Esophagus squamous epithelium (tissue), 5 donors: ENCODE measurements at regions not wholly inside any gene's neighbourhood (a gene's known extent, or its start where the extent isn't known, plus 50 kb on each side); places are given as distances from the start of the nearest gene placed in this dataset.

Experiments
- DNase-seq: peaks from one replicate; lab custom pipeline; 2025; lab: John Stamatoyannopoulos, UW
- H3K27ac ChIP-seq, 4 donors: fragments of 200-600 bp; sonication (generic); one replicate each; pipeline ENCODE4 v1.5.1; 2016 to 2019; ENCODE audit warnings: mild to moderate bottlenecking in 1 of 4
- H3K27me3 ChIP-seq, 4 donors: fragments of 200-600 bp; sonication (generic); 1 replicate in 3 of 4; 2 replicates in 1 of 4; pipeline versions ENCODE4 v1.5.1 to v1.6.0; 2017 to 2021; ENCODE audit warnings: antibody characterized with exemption in 1 of 4
- H3K36me3 ChIP-seq, 3 donors: fragments of 200-600 bp; sonication (generic); one replicate each; pipeline ENCODE4 v1.5.1; 2016 to 2019
- H3K4me1 ChIP-seq, 3 donors: fragments of 200-600 bp; sonication (generic); one replicate each; pipeline ENCODE4 v1.5.1; 2017 to 2019
- H3K4me3 ChIP-seq, 4 donors: fragments of 200-600 bp; sonication (generic); 1 replicate in 3 of 4; 2 replicates in 1 of 4; pipeline ENCODE4 v1.5.1; 2016 to 2019; ENCODE audit warnings: mild to moderate bottlenecking in 2 of 4, moderate library complexity in 1 of 4
- H3K9me3 ChIP-seq, 3 donors: fragments of 200-600 bp; sonication (generic); one replicate each; pipeline ENCODE4 v1.5.1; 2016 to 2019
- CTCF ChIP-seq, 6 experiments: fragments of 450-650 bp in 4 of 6; fragments of 200-600 bp in 2 of 6; sonication (generic) in 2 of 6; IDR thresholded peaks; one replicate each; pipeline ENCODE4 v1.5.1; 2016 to 2019; ENCODE audit warnings: antibody characterized with exemption in 6 of 6, mild to moderate bottlenecking in 4 of 6, moderate library complexity in 4 of 6
- POLR2A ChIP-seq, 4 donors: fragments of 450-650 bp; IDR thresholded peaks; one replicate each; pipeline ENCODE4 v1.6.1; 2017; ENCODE audit warnings: antibody characterized with exemption in 4 of 4, mild to moderate bottlenecking in 4 of 4, moderate library complexity in 3 of 4
- WGBS, 2 donors: methylation state at CpG; one replicate each; pipeline ENCODE4 v1.1.5; 2018; 5-methylcytosine and 5-hydroxymethylcytosine counted together
- intact Hi-C: fragments of 100-400 bp; cut with DNase I; formaldehyde crosslinking; loops from one replicate; pipeline ENCODE4 v1.15.0; 2022
- donor health status: DM: yes; HTN: yes; CAD: no.

GRCh38 chr2:226680719-226681118, 118.9 kb downstream of the IRS1 start:
- TF ChIP-seq CTCF (IDR thresholded peaks at IDR 0.05) (no peak), POLR2A (IDR thresholded peaks at IDR 0.05) (no peak)
- no peaks in the 10 kb centered on the region for H3K9me3 ChIP-seq
- peaks cover 0 to 20% (median 3%) of the 10 kb centered on the region in 3 donors for H3K4me1 ChIP-seq
- no peaks in the 10 kb centered on the region for H3K36me3 ChIP-seq
- WGBS, 2 donors, result 85 to 92% methylated on average over 3 of the region's 3 CpGs
- DNase-seq, result no peak
- intact Hi-C loops, result no loop called here
- no peak overlapping the region for H3K4me3 ChIP-seq
- H3K27me3 ChIP-seq, result no peaks in the 10 kb centered on the region
- no peak overlapping the region for H3K27ac ChIP-seq

- Histone ChIP-seq H3K4me1 (peaks cover 0 to 20% (median 3%) of the 10 kb centered on the region in 3 donors), H3K4me3 (no peak overlapping the region), H3K9me3 (no peaks in the 10 kb centered on the region), H3K36me3 (no peaks in the 10 kb centered on the region), H3K27me3 (no peaks in the 10 kb centered on the region), H3K27ac (no peak overlapping the region)
- DNase-seq, result no peak
- intact Hi-C loops, result no loop called here
- TF ChIP-seq POLR2A (IDR thresholded peaks at IDR 0.05) (no peak), CTCF (IDR thresholded peaks at IDR 0.05) (no peak)
- 77 to 80% methylated on average over 6 to 7 of the region's 7 CpGs for WGBS, 2 donors
Observed at GRCh38 chr2:226679389-226680065, 120.1 kb downstream of the IRS1 start.

- H3K4me1 ChIP-seq, result peaks cover 0 to 22% (median 3%) of the 10 kb centered on the region in 3 donors
- TF ChIP-seq POLR2A (IDR thresholded peaks at IDR 0.05) (no peak), CTCF (IDR thresholded peaks at IDR 0.05) (no peak)
- no peaks in the 10 kb centered on the region for H3K36me3 ChIP-seq
- DNase-seq, result no peak
- 75 to 87% methylated on average over 3 to 4 of the region's 4 CpGs for WGBS, 2 donors
- no peak overlapping the region for H3K4me3 ChIP-seq
- intact Hi-C loops, result no loop called here
- H3K27me3 ChIP-seq, result no peaks in the 10 kb centered on the region
- H3K9me3 ChIP-seq, result no peaks in the 10 kb centered on the region
- H3K27ac ChIP-seq, result no peak overlapping the region
Observed at GRCh38 chr2:226678422-226678821, 121.2 kb downstream of the IRS1 start.

- H3K27ac ChIP-seq, result no peak overlapping the region
- no peaks in the 10 kb centered on the region for H3K27me3 ChIP-seq
- 30 to 56% methylated on average over 4 of the region's 4 CpGs for WGBS, 2 donors
- H3K36me3 ChIP-seq, result no peaks in the 10 kb centered on the region
- H3K4me1 ChIP-seq, result peaks cover 0 to 21% (median 0%) of the 10 kb centered on the region in 3 donors
- DNase-seq, result no peak
- intact Hi-C loops, result no loop called here
- no peaks in the 10 kb centered on the region for H3K9me3 ChIP-seq
- TF ChIP-seq POLR2A (IDR thresholded peaks at IDR 0.05) (no peak), CTCF (IDR thresholded peaks at IDR 0.05) (no peak)
- no peak overlapping the region for H3K4me3 ChIP-seq
Observed at GRCh38 chr2:226677080-226677479, 122.5 kb downstream of the IRS1 start.

GRCh38 chr2:226676618-226677017, 123.0 kb downstream of the IRS1 start:
- peaks cover 0 to 26% (median 0%) of the 10 kb centered on the region in 3 donors for H3K4me1 ChIP-seq
- no peaks in the 10 kb centered on the region for H3K9me3 ChIP-seq
- intact Hi-C loops, result no loop called here
- 43 to 55% methylated on average over 1 of the region's 1 CpG for WGBS, 2 donors
- H3K27me3 ChIP-seq, result no peaks in the 10 kb centered on the region
- no peak overlapping the region for H3K27ac ChIP-seq
- TF ChIP-seq POLR2A (IDR thresholded peaks at IDR 0.05), result no peak
- TF ChIP-seq CTCF (IDR thresholded peaks at IDR 0.05), result no peak
- no peak for DNase-seq
- H3K4me3 ChIP-seq, result no peak overlapping the region
- no peaks in the 10 kb centered on the region for H3K36me3 ChIP-seq
